ENCODE measurements at regions not wholly inside any gene's neighbourhood (a gene's known extent, or its start where the extent isn't known, plus 50 kb on each side); places are given as distances from the start of the nearest gene placed in this dataset.

GRCh38 chr2:30351116-30351515, 95.9 kb upstream of the LCLAT1 start:
- no peak for TF ChIP-seq CTCF (IDR thresholded peaks at IDR 0.05)
- no peak for TF ChIP-seq POLR2A (IDR thresholded peaks at IDR 0.05)
